ENCODE measurements at regions not wholly inside any gene's neighbourhood (a gene's known extent, or its start where the extent isn't known, plus 50 kb on each side); places are given as distances from the start of the nearest gene placed in this dataset.
A peak's percentile ranks its signal among the peaks of the same experiment; 100 is the strongest.
"Not testable (repeated sequence)": the region's sequence is repeated elsewhere in the genome, so short reads cannot be mapped to it uniquely, and the experiment has no call there.

DNA sequence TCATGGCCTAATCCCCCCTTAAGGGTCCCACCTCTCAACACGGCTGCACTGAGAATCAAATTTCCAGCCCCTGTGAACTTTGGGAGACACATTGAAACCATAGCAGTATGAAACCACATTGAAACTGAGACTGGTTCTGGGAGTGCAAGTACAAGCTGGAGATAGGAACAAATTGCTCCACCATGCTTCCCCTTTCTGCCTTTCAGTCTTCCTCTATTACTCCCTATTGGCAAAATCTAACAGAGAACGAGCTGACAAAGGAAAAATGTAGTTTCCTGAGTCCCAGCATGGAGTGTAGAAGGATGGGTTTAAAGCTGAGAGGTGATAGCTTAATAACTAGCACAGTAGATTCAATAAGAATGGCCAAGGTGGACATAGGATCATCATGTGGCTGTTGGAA lies 161.7 kb upstream of the RPL34 start:
- no peak for DNase-seq (ENCODE audit: low read depth in 2 of 2)

DNA sequence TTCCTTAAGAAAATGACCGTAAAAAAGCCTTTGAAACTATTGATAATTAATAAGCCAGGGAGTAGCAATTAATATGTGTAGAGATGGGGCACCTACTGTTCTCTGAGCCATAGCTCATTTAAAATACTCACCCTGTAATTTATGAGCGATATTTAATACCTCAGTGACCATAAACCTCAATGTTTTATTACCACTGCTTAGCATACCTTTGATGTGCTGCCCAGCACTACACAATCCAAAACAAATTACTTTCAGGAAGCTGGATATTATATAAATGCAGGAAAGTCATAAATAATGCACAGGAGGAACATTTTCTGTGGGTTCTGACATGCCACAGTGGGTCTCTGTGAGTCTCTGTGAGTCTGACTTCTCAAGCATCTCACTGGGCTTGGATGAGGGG lies 166.1 kb upstream of the RPL34 start:
- no peak for DNase-seq (ENCODE audit: low read depth in 2 of 2)

DNA sequence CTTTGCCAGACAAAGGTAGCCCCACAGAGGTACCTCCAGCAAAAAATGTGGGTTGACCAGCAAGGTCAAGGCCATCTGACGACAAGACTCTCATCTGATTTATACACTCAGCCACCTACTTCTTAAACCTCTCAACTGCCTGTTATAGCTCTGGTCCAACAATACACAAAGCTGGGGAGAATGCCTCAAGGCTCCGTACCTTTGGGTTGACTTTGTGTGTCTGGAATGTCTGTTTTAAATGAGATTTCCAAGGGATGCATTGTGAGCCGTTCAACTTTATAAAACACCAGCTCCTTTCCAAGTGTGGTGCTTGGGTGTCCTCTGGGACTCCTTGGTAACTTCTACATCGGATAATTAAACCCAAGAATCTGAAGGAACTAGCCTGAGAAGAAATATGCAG lies 167.0 kb upstream of the RPL34 start:
- no peak for DNase-seq (ENCODE audit: low read depth in 2 of 2)

DNA sequence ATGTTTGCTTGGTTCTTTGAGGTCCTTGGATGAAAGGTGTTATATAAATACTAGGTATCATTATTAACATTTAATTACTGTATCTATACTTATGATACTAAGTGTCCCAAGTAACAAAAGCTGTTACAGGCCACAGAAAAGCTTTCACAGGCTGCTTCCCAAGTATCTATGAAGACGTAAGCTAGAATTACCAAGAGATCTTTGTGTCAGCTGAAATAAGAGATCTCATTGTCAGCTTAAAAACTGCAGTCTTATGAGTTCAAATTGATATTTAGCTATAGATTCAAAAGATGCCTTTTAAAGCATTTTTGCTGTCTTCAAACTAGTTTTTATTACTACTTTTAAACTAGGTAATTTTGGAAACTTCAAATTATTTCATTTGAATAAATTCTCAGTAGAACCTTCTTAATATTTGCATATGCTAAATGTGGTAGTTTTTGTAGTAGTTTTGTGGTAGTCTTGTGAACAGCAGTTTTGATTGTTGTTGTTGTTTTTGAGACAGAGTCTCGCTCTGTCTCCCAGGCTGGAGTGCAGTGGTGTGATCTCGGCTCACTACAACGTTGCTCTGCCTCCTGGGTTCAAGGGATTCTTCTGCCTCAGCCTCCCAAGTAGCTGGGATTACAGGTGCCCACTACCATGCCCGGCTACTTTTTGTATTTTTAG lies 170.0 kb upstream of the RPL34 start:
- no peak for DNase-seq (ENCODE audit: low read depth in 2 of 2)

DNA sequence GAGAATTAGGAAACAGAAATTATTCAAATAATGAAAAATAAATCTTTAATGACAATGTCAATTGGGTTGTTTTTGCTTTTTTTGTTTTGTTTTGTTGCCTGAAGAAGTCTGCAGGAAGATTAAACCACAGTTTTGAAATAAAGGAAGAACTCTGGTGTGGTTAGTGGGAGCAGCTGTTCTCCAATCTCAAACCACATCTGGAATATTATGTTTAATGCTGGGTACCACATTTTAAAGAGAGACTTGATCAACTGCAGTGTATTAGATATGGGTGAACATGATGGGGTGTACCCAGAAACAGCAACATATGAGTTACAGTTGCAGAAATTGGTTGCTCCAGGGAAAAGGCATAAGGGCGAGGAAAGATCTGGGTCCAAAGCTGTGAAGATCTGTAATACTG lies 171.2 kb upstream of the RPL34 start:
- DNase-seq (ENCODE audit: low read depth in 2 of 2): no peak

DNA sequence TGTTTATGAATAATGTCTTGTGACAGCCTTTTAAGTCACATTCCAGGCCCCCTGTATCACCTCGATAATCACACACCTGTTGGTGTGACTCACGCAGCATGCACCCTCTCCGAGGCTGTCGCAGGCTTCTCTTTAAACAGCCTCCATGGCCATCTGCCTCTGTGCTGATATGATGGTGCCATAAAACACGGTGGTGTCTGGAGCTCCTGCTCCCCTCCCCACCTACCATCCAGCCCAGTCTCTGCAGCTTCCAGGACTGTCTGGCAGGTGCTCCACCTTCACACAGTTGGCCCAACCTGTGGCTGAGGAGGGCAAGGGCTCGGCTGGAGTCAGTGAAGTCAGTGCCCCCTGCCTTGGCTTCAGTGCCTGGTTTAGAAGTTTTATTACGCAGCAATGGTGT lies 173.8 kb upstream of the RPL34 start:
- no peak for DNase-seq (ENCODE audit: low read depth in 2 of 2)

DNA sequence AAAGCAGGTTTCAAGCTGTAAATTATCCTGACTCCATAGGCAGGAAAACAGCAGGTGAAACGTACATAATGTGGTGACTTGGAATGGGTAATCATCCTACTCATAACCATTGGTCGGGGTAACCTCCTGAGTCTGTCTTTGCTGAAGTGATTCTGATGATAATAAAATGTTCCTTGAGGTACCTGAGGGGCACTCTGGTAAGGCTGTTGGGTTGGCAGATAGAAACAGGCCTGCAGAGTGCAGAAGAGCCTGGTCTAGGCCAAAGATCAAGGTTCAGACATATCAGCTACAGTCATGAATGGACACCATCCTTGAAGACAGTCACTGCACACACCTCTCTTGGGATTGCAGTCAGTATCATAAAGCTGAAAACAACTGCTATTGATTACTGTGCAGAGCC lies 174.7 kb upstream of the RPL34 start:
- DNase-seq (ENCODE audit: low read depth in 2 of 2): no peak

DNA sequence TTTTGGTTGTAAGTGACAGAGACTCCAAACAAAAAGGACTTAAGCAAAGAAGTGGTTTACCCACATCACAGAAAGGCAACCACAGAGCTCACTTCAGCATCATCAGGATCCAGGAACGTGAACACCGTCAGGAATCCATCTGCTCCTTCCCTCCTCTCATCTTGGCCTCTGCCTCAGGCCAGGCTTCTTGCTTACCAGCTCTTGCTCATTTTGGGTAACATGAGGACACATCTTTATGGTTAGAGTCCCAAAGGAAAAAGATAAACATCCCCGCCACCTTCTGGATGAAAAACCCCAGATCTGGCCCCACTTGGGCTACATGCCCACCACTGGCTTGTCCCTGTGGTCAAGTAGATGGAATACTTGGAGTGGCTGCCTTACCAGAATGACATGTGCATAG lies 176.8 kb upstream of the RPL34 start:
- DNase-seq (ENCODE audit: low read depth in 2 of 2): no peak

DNA sequence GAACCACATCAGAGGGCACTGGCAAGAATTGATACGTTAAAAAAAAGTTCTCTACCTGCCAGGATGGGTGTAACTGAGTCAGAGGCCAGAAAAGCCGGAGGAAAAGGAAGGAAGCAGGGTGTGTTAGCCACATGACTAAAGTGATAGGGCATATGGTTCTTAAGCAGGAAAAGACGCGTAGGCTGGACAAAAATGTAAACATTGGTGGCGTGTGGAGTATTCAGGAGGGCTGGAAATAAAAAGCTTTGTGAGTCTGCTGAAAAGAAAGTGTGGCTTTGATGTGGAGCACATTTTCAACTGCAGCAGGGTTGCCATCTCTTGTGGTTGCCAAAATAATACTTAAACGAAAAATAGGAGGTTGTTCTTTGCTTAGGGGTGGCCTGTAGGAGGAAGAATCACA lies 186.5 kb upstream of the RPL34 start:
- peak in 1 of 2 donors; percentile 4 for DNase-seq (ENCODE audit: low read depth in 2 of 2)

DNA sequence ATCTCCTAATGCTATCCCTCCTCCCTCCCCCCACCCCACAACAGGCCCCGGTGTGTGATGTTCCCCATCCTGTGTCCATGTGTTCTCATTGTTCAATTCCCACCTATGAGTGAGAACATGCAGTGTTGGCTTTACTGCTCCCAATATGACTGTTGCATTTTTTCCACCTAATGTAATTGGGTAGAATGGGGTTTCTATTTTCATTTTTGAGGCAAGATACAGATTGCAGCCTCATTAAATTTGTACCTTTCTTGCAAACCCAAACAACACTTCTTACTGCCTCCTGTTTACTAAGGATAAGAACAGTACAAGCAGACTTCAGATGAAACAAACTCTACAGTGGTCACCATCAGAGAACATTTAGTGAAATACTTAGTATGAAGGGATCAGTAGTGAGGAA lies 187.0 kb upstream of the RPL34 start:
- not testable (repeated sequence) for DNase-seq (ENCODE audit: low read depth in 2 of 2)

DNA sequence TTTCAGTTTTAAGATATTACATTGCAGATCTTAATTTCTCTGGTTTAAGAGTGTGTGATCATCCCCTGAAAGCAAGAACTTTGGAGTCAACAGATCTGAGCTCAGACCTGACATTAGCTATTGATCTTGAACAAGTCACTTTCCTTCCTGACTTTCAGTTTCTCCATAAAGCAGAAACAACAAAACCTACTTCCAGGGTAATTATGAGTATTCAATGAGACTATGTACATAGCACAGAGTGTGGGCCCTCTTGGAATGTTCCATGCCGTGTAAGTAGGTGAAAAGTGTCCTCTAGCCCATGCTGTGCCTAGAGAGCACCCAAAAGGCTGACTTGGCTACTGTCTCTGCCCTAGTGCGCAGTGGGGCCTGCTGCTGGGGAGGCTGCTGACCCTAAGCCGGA lies 188.0 kb upstream of the RPL34 start:
- no peak for DNase-seq (ENCODE audit: low read depth in 2 of 2)

DNA sequence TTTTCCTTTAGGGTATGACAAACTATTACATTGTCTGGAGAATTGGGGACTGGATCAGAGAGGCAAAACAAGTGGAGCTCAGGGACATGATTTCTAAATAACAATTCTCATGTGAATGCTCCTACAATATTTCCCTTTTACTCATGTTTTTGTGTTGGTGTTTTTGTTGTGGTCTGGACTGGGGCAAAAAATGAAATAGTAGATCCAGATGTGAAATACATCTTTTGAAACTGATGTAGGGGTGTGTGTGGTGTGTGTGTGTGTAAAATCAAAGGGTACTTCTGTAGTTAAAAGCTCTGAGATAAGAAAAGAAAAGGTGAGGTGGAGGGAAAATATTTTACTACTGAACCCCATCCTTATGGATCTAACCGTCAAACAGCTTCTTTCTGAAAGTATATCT lies 188.4 kb upstream of the RPL34 start:
- no peak for DNase-seq (ENCODE audit: low read depth in 2 of 2)

DNA sequence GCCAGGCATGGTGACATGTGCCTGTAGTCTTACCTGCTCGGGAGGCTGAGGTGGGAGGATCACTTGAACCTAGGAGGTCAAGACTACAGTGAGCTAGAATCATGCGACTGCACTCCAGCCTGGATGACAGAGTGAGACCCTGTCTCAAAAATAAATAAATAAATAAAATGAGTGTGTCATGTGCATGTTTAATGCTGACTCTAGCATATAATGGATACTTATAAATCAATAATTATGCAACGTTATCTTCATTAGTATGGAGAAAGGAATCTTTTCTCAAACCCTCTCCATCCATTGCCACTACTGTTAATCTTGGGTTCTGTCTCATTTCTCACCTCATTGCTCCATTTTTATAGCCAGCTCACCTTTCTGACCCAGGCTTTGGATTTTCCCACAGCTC lies 189.5 kb upstream of the RPL34 start:
- no peak for DNase-seq (ENCODE audit: low read depth in 2 of 2)

DNA sequence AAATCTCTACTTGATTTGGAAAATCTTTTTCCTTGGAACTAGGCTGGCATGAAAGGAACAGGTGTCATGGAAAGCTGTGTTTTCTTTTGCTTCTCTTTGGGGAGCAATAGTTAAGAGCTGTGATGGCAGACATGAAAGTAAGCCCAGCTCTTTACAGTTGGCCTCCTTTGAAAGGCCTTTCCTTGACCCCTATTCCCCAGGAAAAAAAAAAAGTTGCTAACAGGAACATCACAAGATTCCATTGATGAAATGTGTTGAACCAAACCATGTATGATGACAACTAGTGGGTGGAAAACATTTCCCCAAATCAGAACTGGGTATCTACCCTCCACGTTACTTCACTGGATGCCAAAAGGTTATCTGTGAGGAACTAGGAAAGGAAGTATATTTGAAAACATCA lies 190.7 kb upstream of the RPL34 start:
- no peak for DNase-seq (ENCODE audit: low read depth in 2 of 2)

DNA sequence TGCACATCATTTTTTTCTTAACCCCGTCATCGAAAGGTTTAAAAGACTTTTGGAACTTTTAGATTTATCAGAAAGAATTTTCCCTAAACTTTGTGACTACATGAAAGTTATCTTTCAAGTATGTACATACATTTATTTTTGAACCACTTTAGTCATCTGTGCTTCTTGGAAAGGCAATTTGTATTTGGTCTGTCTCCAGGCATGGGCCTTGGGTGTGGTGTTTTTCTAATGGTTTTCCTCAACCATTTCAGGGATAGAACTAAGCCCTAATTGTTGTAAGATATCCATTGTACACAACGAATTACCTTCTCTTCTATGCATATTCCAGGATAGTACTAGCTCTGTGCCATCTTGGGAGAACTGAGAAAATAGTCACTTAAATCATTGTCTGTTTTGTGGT lies 191.5 kb upstream of the RPL34 start:
- DNase-seq (ENCODE audit: low read depth in 2 of 2): no peak

DNA sequence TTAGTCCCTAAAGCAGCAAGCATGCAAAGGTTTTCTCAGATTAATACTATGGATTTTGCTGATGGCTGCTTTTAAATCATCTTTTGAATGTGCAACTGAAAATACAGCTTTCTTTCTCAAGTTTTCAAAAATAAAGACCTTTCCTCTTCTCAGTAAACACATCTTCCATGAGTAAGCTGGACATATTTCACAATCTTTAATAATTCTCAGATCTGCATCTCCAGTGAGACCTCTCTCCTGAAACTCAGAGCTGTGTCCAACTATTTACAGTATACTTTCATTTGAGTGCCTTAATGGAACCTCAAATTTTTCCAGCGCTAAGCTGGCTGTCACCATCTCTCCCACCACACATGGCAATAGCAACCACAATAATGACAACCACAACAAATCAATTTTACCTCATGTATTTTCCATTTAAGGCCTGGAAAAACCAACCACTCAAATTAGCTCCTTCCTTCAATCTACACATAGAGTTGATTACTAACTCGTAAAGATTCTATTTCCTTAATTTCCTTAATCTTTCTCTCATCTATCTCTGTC lies 192.4 kb upstream of the RPL34 start:
- DNase-seq (ENCODE audit: low read depth in 2 of 2): no peak

DNA sequence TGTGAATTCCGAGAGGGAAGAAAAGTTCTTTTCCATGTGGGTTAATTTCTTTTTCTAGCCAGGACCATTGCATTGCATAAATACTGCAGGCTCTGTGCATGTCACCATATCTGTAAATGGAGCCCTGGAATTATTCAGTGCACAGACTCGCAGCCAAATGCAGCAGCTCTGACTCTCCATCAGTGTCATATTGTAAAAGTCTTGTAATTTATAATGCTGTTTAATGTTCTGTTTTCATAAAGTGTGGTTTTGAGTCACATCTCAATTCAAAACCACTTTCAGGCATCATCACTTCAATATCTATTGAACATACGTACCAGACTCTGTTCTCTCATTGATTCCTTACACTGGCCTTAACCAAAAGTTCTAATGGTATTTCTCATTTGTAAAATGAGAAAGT lies 193.9 kb upstream of the RPL34 start:
- DNase-seq (ENCODE audit: low read depth in 2 of 2): no peak

DNA sequence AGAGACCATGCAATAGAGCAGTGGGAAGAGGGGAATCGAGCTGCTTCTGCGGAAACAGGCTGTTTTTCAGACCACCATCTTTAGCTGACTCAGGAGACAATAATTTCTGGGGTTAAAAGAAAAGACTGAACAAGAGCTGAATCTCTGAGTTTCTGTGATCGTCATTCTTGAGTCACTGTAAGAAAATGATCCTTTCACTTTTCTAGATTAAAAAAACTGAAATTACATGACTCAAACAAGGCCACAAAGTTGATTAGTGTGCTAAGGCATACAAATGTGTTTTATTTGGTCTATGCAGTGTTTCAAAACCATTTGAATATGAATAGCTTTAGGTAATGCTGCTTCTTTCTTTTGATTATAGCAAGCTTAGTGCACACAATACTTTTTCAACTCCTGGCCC lies 194.4 kb upstream of the RPL34 start:
- no peak for DNase-seq (ENCODE audit: low read depth in 2 of 2)

DNA sequence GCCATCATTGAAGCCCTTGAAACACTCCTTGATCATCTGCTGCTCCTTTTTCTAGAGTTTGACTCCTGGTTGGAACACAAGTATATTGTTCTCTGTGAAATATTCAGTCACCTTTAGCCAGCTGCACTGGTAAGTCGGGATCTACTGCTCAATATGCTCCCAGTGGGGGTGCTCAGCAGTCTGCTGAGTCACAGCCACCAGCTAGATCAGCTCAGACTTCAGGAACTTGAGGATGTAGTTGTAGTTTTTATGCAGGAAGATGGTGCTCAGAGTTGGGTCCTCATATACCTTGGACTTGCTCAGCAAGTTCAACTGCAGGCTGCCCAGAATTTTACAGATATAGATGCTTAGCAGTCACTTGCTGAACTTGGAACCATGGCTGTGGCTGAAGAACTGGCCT lies 202.5 kb upstream of the RPL34 start:
- DNase-seq (ENCODE audit: low read depth in 2 of 2): no peak

DNA sequence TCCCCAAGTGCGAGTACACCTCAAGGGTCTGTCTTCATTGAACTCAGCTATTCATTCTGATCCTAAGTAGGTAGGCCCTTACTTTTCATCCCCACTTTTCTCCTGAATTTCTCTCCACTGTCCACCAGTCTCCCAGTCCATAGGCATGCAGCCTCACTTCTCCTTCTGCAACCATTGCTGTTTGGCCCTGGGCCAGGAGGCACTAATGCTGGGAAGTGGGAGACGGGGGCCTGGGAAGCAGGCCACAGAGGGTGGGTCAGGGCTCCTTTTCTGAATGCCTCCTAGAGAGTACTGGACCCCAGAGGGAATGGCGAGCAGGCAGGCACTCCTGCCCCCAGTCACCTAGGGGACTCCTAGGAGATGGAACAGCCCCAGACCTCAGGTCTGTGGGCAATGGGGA lies 203.5 kb upstream of the RPL34 start:
- no peak for DNase-seq (ENCODE audit: low read depth in 2 of 2)

DNA sequence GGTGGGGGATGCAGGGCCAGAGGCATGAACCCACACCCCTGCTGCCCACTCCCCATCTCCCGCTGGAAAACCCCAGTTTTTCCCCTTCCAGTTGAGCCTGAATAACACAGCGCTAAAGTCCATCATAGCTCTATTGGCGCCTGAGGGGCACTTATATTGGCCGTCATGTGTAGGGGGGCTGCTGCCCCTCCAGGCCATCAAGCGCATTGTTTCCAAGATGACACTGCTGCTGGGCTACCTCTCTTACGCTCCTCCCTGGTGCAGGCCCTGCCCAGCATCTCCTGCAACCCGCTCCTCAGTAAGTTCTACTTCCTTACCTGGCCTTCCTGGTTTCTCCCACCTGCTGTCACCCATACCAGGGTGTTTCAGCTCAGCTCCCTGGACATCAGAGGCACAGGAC lies 205.0 kb upstream of the RPL34 start:
- no peak for DNase-seq (ENCODE audit: low read depth in 2 of 2)

DNA sequence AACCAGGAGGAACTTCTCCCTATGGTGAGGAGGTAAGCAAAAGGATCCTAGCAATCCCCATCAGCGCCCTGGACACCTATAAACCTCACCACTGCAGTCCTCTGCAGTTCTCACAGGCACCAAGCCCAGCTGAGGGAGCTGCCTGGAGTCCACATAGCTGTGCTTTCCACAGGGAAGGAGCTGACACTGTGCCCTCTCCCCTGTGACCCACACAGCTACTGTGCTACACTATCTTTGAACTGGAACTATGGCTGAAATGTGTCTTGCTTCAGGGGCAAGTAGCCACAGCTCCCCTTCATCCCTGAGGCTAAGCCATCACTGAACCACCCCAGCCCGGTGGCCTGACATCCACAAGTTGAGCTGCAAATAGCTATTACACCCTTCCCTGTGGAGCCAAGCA lies 208.5 kb upstream of the RPL34 start:
- no peak for DNase-seq (ENCODE audit: low read depth in 2 of 2)

DNA sequence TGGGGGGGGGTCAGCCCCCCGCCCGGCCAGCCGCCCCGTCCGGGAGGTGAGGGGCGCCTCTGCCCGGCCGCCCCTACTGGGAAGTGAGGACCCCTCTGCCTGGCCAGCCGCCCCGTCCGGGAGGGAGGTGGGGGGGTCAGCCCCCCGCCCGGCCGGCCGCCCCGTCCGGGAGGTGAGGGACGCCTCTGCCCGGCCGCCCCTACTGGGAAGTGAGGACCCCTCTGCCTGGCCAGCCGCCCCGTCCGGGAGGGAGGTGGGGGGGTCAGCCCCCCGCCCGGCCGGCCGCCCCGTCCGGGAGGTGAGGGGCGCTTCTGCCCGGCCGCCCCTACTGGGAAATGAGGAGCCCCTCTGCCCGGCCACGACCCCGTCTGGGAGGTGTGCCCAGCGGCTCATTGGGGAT lies 210.7 kb upstream of the RPL34 start:
- not testable (repeated sequence) for DNase-seq (ENCODE audit: low read depth in 2 of 2)

DNA sequence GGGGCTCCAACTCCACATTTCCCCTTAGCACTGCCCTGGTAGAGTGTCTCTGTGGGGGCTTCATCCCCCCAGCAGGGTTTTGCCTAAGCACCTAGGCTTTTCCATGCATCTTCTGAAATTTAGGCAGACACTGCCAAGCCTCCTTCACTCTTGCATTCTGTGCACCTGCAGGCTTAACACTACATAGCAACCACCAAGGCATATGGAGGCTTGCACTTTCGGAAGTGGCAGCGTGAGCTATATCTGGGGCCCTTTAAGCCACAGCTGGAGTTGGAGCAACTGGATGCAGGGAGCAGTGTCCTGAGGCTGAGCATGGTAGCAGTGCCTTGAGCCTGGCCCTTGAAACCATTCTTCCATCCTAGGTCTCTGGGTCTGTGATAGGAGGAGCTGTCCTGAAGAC lies 214.8 kb upstream of the RPL34 start:
- no peak for DNase-seq (ENCODE audit: low read depth in 2 of 2)
